Colonic mucosa (tissue), 4 donors: ENCODE measurements at regions not wholly inside any gene's neighbourhood (a gene's known extent, or its start where the extent isn't known, plus 50 kb on each side); places are given as distances from the start of the nearest gene placed in this dataset.

Source experiments
- DNase-seq: peaks from one replicate; pipeline ENCODE4 v3.0.0-alpha.2; 2020
- H3K27ac ChIP-seq: fragments of 200-600 bp; one replicate; pipeline ENCODE4 v1.8.0; 2021
- H3K27me3 ChIP-seq: fragments of 200-600 bp; one replicate; pipeline ENCODE4 v1.8.0; 2021
- H3K36me3 ChIP-seq: fragments of 200-600 bp; one replicate; pipeline ENCODE4 v1.8.0; 2021
- H3K4me1 ChIP-seq: fragments of 200-600 bp; one replicate; pipeline ENCODE4 v1.8.0; 2021; ENCODE audit warnings: mild to moderate bottlenecking
- H3K4me3 ChIP-seq: fragments of 200-600 bp; one replicate; pipeline ENCODE4 v1.8.0; 2021
- H3K9ac ChIP-seq, 2 donors: one replicate each; pipeline ENCODE4 v1.7.0; 2013; ENCODE audit warnings: control low read depth in 2 of 2, low read depth in 2 of 2, low read length in 2 of 2
- H3K9me3 ChIP-seq: fragments of 200-600 bp; one replicate; pipeline ENCODE4 v1.8.0; 2021
- intact Hi-C: fragments of 100-400 bp; cut with DNase I; formaldehyde crosslinking; loops from one replicate; pipeline ENCODE4 v1.14.1; 2022
- TF ChIP-seq, protein P1 (sequence below): fragments of 200-600 bp; IDR thresholded peaks from one replicate; pipeline ENCODE4 v1.8.0; 2022; ENCODE audit warnings: antibody characterized with exemption, mild to moderate bottlenecking
- donor health status: healthy.
- donor health status: DM: no; HTN: no; CAD: no.
- donor health status: DM: no; HTN: no; CAD: no.

GRCh38 chr1:229760478-229760996, 134.5 kb downstream of the URB2 start:
- no peak for DNase-seq
- intact Hi-C loops = no loop called here
- Histone ChIP-seq H3K27ac (no peak overlapping the region), H3K4me1 (no peaks in the 10 kb centered on the region), H3K36me3 (no peaks in the 10 kb centered on the region), H3K4me3 (no peak overlapping the region), H3K9ac (no peak overlapping the region), H3K27me3 (no peaks in the 10 kb centered on the region), H3K9me3 (no peaks in the 10 kb centered on the region)
- TF ChIP-seq, protein P1, sequence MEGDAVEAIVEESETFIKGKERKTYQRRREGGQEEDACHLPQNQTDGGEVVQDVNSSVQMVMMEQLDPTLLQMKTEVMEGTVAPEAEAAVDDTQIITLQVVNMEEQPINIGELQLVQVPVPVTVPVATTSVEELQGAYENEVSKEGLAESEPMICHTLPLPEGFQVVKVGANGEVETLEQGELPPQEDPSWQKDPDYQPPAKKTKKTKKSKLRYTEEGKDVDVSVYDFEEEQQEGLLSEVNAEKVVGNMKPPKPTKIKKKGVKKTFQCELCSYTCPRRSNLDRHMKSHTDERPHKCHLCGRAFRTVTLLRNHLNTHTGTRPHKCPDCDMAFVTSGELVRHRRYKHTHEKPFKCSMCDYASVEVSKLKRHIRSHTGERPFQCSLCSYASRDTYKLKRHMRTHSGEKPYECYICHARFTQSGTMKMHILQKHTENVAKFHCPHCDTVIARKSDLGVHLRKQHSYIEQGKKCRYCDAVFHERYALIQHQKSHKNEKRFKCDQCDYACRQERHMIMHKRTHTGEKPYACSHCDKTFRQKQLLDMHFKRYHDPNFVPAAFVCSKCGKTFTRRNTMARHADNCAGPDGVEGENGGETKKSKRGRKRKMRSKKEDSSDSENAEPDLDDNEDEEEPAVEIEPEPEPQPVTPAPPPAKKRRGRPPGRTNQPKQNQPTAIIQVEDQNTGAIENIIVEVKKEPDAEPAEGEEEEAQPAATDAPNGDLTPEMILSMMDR = no peak

GRCh38 chr1:229762891-229763290, 136.8 kb downstream of the URB2 start:
- no peak overlapping the region for H3K4me3 ChIP-seq
- H3K36me3 ChIP-seq = no peaks in the 10 kb centered on the region
- H3K9ac ChIP-seq = no peak overlapping the region
- H3K27me3 ChIP-seq = no peaks in the 10 kb centered on the region
- H3K4me1 ChIP-seq = no peaks in the 10 kb centered on the region
- TF ChIP-seq, protein P1 = no peak
- intact Hi-C loops = no loop called here
- no peak overlapping the region for H3K27ac ChIP-seq
- no peak for DNase-seq
- H3K9me3 ChIP-seq = no peaks in the 10 kb centered on the region

GRCh38 chr1:229768232-229768631, 142.2 kb downstream of the URB2 start:
- Histone ChIP-seq H3K9me3 (no peaks in the 10 kb centered on the region), H3K36me3 (no peaks in the 10 kb centered on the region)
- TF ChIP-seq, protein P1 = no peak

GRCh38 chr1:229769006-229769405, 143.0 kb downstream of the URB2 start:
- Histone ChIP-seq H3K27ac (no peak overlapping the region), H3K4me1 (no peaks in the 10 kb centered on the region), H3K4me3 (no peak overlapping the region), H3K9ac (no peak overlapping the region), H3K9me3 (no peaks in the 10 kb centered on the region), H3K36me3 (no peaks in the 10 kb centered on the region), H3K27me3 (no peaks in the 10 kb centered on the region)
- DNase-seq = no peak
- intact Hi-C loops = no loop called here
- TF ChIP-seq, protein P1 = no peak

More at GRCh38 chr1:229768232-229768631, 142.2 kb downstream of the URB2 start:
- Histone ChIP-seq H3K27me3 (no peaks in the 10 kb centered on the region), H3K4me3 (no peak overlapping the region), H3K4me1 (no peaks in the 10 kb centered on the region), H3K27ac (no peak overlapping the region), H3K9ac (no peak overlapping the region)
- DNase-seq = no peak
- intact Hi-C loops = no loop called here

DNA sequence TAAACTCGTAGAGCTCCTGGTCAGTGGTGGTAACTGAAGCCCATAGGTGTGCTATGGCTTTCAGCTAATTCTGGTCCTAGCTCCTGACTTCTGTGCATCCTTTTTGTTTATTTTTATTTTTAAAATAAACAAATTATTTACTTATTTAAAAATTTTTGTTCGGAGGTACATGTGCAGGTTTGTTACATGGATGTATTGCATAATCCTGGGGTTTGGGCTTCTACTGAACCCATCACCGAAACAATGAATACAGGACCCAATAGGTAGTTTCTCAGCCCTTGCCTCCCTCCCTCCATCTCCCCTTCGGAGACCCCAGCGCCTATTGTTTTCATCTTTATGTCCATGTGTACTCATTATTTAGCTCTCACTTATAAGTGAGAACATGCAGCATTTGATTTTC, 143.8 kb downstream of the URB2 start:
- Histone ChIP-seq H3K27ac (no peak overlapping the region), H3K9me3 (no peaks in the 10 kb centered on the region), H3K9ac (no peak overlapping the region), H3K27me3 (no peaks in the 10 kb centered on the region), H3K4me1 (no peaks in the 10 kb centered on the region), H3K36me3 (no peaks in the 10 kb centered on the region), H3K4me3 (no peak overlapping the region)
- TF ChIP-seq, protein P1 = no peak
- no peak for DNase-seq
- intact Hi-C loops = no loop called here

GRCh38 chr1:229778794-229779193, 152.7 kb downstream of the URB2 start:
- no peak for DNase-seq
- Histone ChIP-seq H3K36me3 (no peaks in the 10 kb centered on the region), H3K9ac (no peak overlapping the region), H3K4me3 (no peak overlapping the region), H3K4me1 (no peaks in the 10 kb centered on the region), H3K9me3 (no peaks in the 10 kb centered on the region), H3K27me3 (no peaks in the 10 kb centered on the region), H3K27ac (no peak overlapping the region)
- TF ChIP-seq, protein P1 = no peak
- intact Hi-C loops = no loop called here
